Dedifferentiated amniotic fluid mesenchymal stem cell (primary cell): ENCODE measurements at regions not wholly inside any gene's neighbourhood (a gene's known extent, or its start where the extent isn't known, plus 50 kb on each side); places are given as distances from the start of the nearest gene placed in this dataset.

Experiments
- DNase-seq: peaks from one replicate; pipeline ENCODE4 v3.0.0-alpha.2; 2016; ENCODE audit errors: extremely low spot score

- no peak for DNase-seq
Measured at GRCh38 chr2:5401115-5401657, 291.0 kb upstream of the SOX11 start.

GRCh38 chr2:5403392-5403791 is 288.8 kb upstream of the SOX11 start:
- DNase-seq: no peak

- no peak for DNase-seq
Measured at GRCh38 chr2:5409898-5410381, 282.2 kb upstream of the SOX11 start.

- no peak for DNase-seq
Measured at GRCh38 chr2:5410991-5411700, 281.0 kb upstream of the SOX11 start.

- DNase-seq: no peak
Measured at GRCh38 chr2:5412001-5412400, 280.2 kb upstream of the SOX11 start.

- no peak for DNase-seq
Measured at GRCh38 chr2:5433855-5434254, 258.3 kb upstream of the SOX11 start.

GRCh38 chr2:5437375-5437774 is 254.8 kb upstream of the SOX11 start:
- DNase-seq: no peak

GRCh38 chr2:5440174-5440573 is 252.0 kb upstream of the SOX11 start:
- no peak for DNase-seq

GRCh38 chr2:5442736-5443135 is 249.4 kb upstream of the SOX11 start:
- DNase-seq: no peak

GRCh38 chr2:5444168-5444567 is 248.0 kb upstream of the SOX11 start:
- no peak for DNase-seq

- no peak for DNase-seq
Measured at GRCh38 chr2:5444854-5445253, 247.3 kb upstream of the SOX11 start.

GRCh38 chr2:5449867-5450266 is 242.3 kb upstream of the SOX11 start:
- no peak for DNase-seq

- no peak for DNase-seq
Measured at GRCh38 chr2:5453220-5454050, 238.7 kb upstream of the SOX11 start.

- DNase-seq: no peak
Measured at GRCh38 chr2:5454051-5454390, 238.2 kb upstream of the SOX11 start.

GRCh38 chr2:5459041-5459440 is 233.1 kb upstream of the SOX11 start:
- DNase-seq: no peak

GRCh38 chr2:5464657-5465056 is 227.5 kb upstream of the SOX11 start:
- no peak for DNase-seq

- DNase-seq: no peak
Measured at GRCh38 chr2:5465859-5466258, 226.3 kb upstream of the SOX11 start.

- DNase-seq: no peak
Measured at GRCh38 chr2:5467178-5467905, 224.8 kb upstream of the SOX11 start.

- no peak for DNase-seq
Measured at GRCh38 chr2:5472673-5473072, 219.5 kb upstream of the SOX11 start.

GRCh38 chr2:5473635-5474034 is 218.5 kb upstream of the SOX11 start:
- no peak for DNase-seq

- no peak for DNase-seq
Measured at GRCh38 chr2:5474716-5475115, 217.5 kb upstream of the SOX11 start.

- DNase-seq: no peak
Measured at GRCh38 chr2:5479265-5479928, 212.8 kb upstream of the SOX11 start.
